H1 (cell line): ENCODE measurements at regions not wholly inside any gene's neighbourhood (a gene's known extent, or its start where the extent isn't known, plus 50 kb on each side); places are given as distances from the start of the nearest gene placed in this dataset.

Experiments
- CTCF ChIA-PET: fragments of 300-600 bp; sonication (Branson Sonifier 250); formaldehyde crosslinking; loops from one replicate; lab custom pipeline; 2021; ENCODE audit not compliant: partially characterized antibody; lab: Charles Lee
- POLR2A ChIA-PET: fragments of 300-600 bp; sonication (Branson Sonifier 250); formaldehyde crosslinking; loops from one replicate; lab custom pipeline; 2021; ENCODE audit warnings: inconsistent platforms; ENCODE audit not compliant: partially characterized antibody; lab: Charles Lee
- DNase-seq, 2 experiments: peaks; one replicate each; pipeline versions ENCODE4 v3.0.0 to v3.0.0-alpha.2; 2010 to 2022; ENCODE audit warnings: low spot score in 2 of 2, low read depth in 1 of 2, mixed read lengths in 1 of 2
- FAIRE-seq: peaks from 2 replicates; lab custom pipeline; 2011; peaks lifted over from hg19 to GRCh38; lab: Jason Lieb, UNC
- H2AFZ ChIP-seq: 2 replicates; pipeline ENCODE4 v1.8.1; 2012; ENCODE audit warnings: low read length, inconsistent platforms
- H2AK5ac ChIP-seq: 2 replicates; pipeline ENCODE4 v1.6.1; 2013; ENCODE audit warnings: low read depth, low read length
- H2BK120ac ChIP-seq: replicated peaks from 2 replicates; pipeline ENCODE3; 2013; ENCODE audit warnings: low read depth, low read length, inconsistent platforms
- H2BK12ac ChIP-seq: 2 replicates; pipeline ENCODE4 v1.6.1; 2013; ENCODE audit warnings: low read depth, low read length
- H2BK15ac ChIP-seq: 2 replicates; pipeline ENCODE4 v1.6.1; 2013; ENCODE audit warnings: low read length
- H2BK20ac ChIP-seq: 2 replicates; pipeline ENCODE4 v1.6.1; 2013; ENCODE audit warnings: low read length
- H2BK5ac ChIP-seq: 2 replicates; pipeline ENCODE4 v1.6.1; 2013; ENCODE audit warnings: low read depth, low read length
- H3K14ac ChIP-seq: 2 replicates; pipeline ENCODE4 v1.6.1; 2013; ENCODE audit warnings: inconsistent platforms; ENCODE audit not compliant: insufficient read length
- H3K18ac ChIP-seq: 2 replicates; pipeline ENCODE4 v1.6.1; 2013; ENCODE audit warnings: low read length; ENCODE audit errors: extremely low read depth
- H3K23ac ChIP-seq: 2 replicates; pipeline ENCODE4 v1.6.1; 2013; ENCODE audit warnings: inconsistent platforms; ENCODE audit not compliant: insufficient read length
- H3K23me2 ChIP-seq: 2 replicates; pipeline ENCODE4 v1.6.1; 2013; ENCODE audit warnings: low read depth, low read length
- H3K27ac ChIP-seq: 2 replicates; pipeline ENCODE4 v1.6.1; 2011; ENCODE audit warnings: low read depth, low read length, inconsistent platforms
- H3K27me3 ChIP-seq, 4 experiments: replicated peaks in 1 of 4; 1 replicate in 1 of 4; 2 replicates in 3 of 4; pipeline versions ENCODE4 v1.6.1 to v1.8.1; 2011 to 2013; ENCODE audit warnings: low read length in 3 of 4, mild to moderate bottlenecking in 3 of 4, inconsistent platforms in 2 of 4, mixed read lengths in 2 of 4, moderate library complexity in 1 of 4; ENCODE audit not compliant: control insufficient read depth in 3 of 4, insufficient read depth in 3 of 4; ENCODE audit errors: extremely low read depth in 1 of 4
- H3K36me3 ChIP-seq, 4 experiments: 2 replicates each; pipeline versions ENCODE4 v1.6.1 to v1.8.1; 2011 to 2013; ENCODE audit warnings: mild to moderate bottlenecking in 4 of 4, low read length in 3 of 4, moderate library complexity in 2 of 4, control low read depth in 1 of 4, inconsistent platforms in 1 of 4; ENCODE audit not compliant: insufficient read depth in 4 of 4, control insufficient read depth in 2 of 4
- H3K4ac ChIP-seq: replicated peaks from 2 replicates; pipeline ENCODE3; 2013; ENCODE audit warnings: low read length, low read depth, mixed read lengths, inconsistent platforms; ENCODE audit not compliant: insufficient read length
- H3K4me1 ChIP-seq, 4 experiments: replicated peaks in 1 of 4; 1 replicate in 1 of 4; 2 replicates in 3 of 4; pipeline versions ENCODE4 v1.6.1 to v1.8.1; 2011 to 2013; ENCODE audit warnings: low read length in 3 of 4, inconsistent platforms in 2 of 4, mixed read lengths in 1 of 4; ENCODE audit not compliant: insufficient read depth in 4 of 4, control insufficient read depth in 3 of 4
- H3K4me2 ChIP-seq, 2 experiments: 2 replicates each; pipeline versions ENCODE4 v1.6.1 to v1.8.1; 2011 to 2013; ENCODE audit warnings: low read depth in 2 of 2, low read length in 2 of 2, control low read depth in 1 of 2, inconsistent platforms in 1 of 2, mild to moderate bottlenecking in 1 of 2; ENCODE audit not compliant: insufficient read depth in 1 of 2
- H3K4me3 ChIP-seq, 4 experiments: fragments of 200-600, 300-600 bp in 1 of 4; sonication (generic), shearing (Covaris generic), sonication (Bioruptor Twin) in 1 of 4; 2 replicates each; pipeline versions ENCODE4 v1.5.1 to v1.8.1; 2011 to 2016; ENCODE audit warnings: low read length in 4 of 4, low read depth in 3 of 4, control low read depth in 2 of 4, inconsistent platforms in 2 of 4, mild to moderate bottlenecking in 2 of 4, mixed read lengths in 1 of 4, moderate library complexity in 1 of 4; ENCODE audit not compliant: insufficient read depth in 2 of 4; ENCODE audit errors: extremely low read depth in 1 of 4
- H3K56ac ChIP-seq: replicated peaks from 2 replicates; pipeline ENCODE3; 2013; ENCODE audit warnings: low read depth, mild to moderate bottlenecking, mixed read lengths, low read length, inconsistent platforms; ENCODE audit not compliant: insufficient read length
- H3K79me1 ChIP-seq: 2 replicates; pipeline ENCODE4 v1.6.1; 2013; ENCODE audit warnings: low read depth, low read length, control low read depth
- H3K79me2 ChIP-seq, 2 experiments: 2 replicates each; pipeline versions ENCODE4 v1.6.1 to v1.8.1; 2012 to 2013; ENCODE audit warnings: low read length in 2 of 2, mild to moderate bottlenecking in 2 of 2, inconsistent platforms in 1 of 2; ENCODE audit not compliant: insufficient read depth in 2 of 2, control insufficient read depth in 1 of 2
- H3K9ac ChIP-seq, 4 experiments: replicated peaks in 1 of 4; 1 replicate in 1 of 4; 2 replicates in 3 of 4; pipeline versions ENCODE4 v1.6.1 to v1.8.1; 2011 to 2013; ENCODE audit warnings: low read depth in 3 of 4, low read length in 3 of 4, control low read depth in 2 of 4, mild to moderate bottlenecking in 2 of 4, moderate library complexity in 2 of 4, inconsistent platforms in 1 of 4; ENCODE audit errors: extremely low read depth in 1 of 4
- H3K9me3 ChIP-seq, 2 experiments: 2 replicates each; pipeline versions ENCODE4 v1.6.1 to v1.8.1; 2012 to 2013; ENCODE audit warnings: mild to moderate bottlenecking in 2 of 2, moderate library complexity in 2 of 2, control low read depth in 1 of 2, inconsistent platforms in 1 of 2, low read depth in 1 of 2, low read length in 1 of 2, mixed read lengths in 1 of 2; ENCODE audit not compliant: insufficient read depth in 2 of 2
- H4K20me1 ChIP-seq, 2 experiments: replicated peaks in 1 of 2; 2 replicates each; pipeline versions ENCODE3 to v1.8.1; 2011 to 2013; ENCODE audit warnings: inconsistent platforms in 2 of 2, low read length in 2 of 2, mild to moderate bottlenecking in 1 of 2; ENCODE audit not compliant: insufficient read depth in 2 of 2, control insufficient read depth in 1 of 2
- H4K5ac ChIP-seq: 2 replicates; pipeline ENCODE4 v1.6.1; 2013; ENCODE audit warnings: low read length, low read depth, mixed read lengths, inconsistent platforms; ENCODE audit not compliant: insufficient read length
- H4K8ac ChIP-seq: 2 replicates; pipeline ENCODE4 v1.8.0; 2013; ENCODE audit warnings: mild to moderate bottlenecking, moderate library complexity, low read length, inconsistent platforms; ENCODE audit not compliant: insufficient read depth; ENCODE audit errors: extremely low read depth
- H4K91ac ChIP-seq: replicated peaks from 2 replicates; pipeline ENCODE3; 2013; ENCODE audit warnings: low read length, mixed read lengths, inconsistent platforms; ENCODE audit not compliant: insufficient read length
- BACH1 ChIP-seq: IDR thresholded peaks from 2 replicates; pipeline ENCODE4 v1.6.1; 2012; ENCODE audit warnings: low read length, improper control_type of control experiment
- BCL11A ChIP-seq, 2 experiments: IDR thresholded peaks; one replicate each; pipeline ENCODE4 v1.6.1; 2011; ENCODE audit warnings: low read depth in 2 of 2, low read length in 2 of 2, mild to moderate bottlenecking in 2 of 2
- JUN ChIP-seq: IDR thresholded peaks from 2 replicates; pipeline ENCODE4 v1.6.1; 2011; ENCODE audit warnings: low read depth, mild to moderate bottlenecking, improper control_type of control experiment, low read length
- KDM1A ChIP-seq: fragments of 200-600, 300-600 bp; sonication (generic); IDR thresholded peaks from 2 replicates; pipeline ENCODE4 v1.7.1; 2016; ENCODE audit warnings: mild to moderate bottlenecking, low read length, borderline replicate concordance
- KDM5A ChIP-seq: fragments of 200-600 bp; IDR thresholded peaks from 2 replicates; pipeline ENCODE4 v1.7.1; 2012; ENCODE audit warnings: mild to moderate bottlenecking, low read length, inconsistent platforms, mixed read lengths
- PHF8 ChIP-seq: fragments of 200-600 bp; sonication (generic); conservative IDR thresholded peaks from 2 replicates; pipeline ENCODE4 v1.7.1; 2012; ENCODE audit warnings: low read depth, mild to moderate bottlenecking, inconsistent platforms, low read length, moderate library complexity
- SIN3A ChIP-seq, 2 experiments: IDR thresholded peaks in 1 of 2; conservative IDR thresholded peaks in 1 of 2; 2 replicates each; pipeline ENCODE4 v1.6.1; 2011 to 2012; ENCODE audit warnings: low read length in 2 of 2, improper control_type of control experiment in 1 of 2, low read depth in 1 of 2, mild to moderate bottlenecking in 1 of 2
- TAF7 ChIP-seq: optimal IDR thresholded peaks from 2 replicates; pipeline ENCODE3; 2011; ENCODE audit warnings: low read depth, mild to moderate bottlenecking, inconsistent platforms, low read length, moderate library complexity, borderline replicate concordance
- TBP ChIP-seq: IDR thresholded peaks from 2 replicates; pipeline ENCODE4 v1.6.1; 2011; ENCODE audit warnings: low read depth, low read length, improper control_type of control experiment
- TEAD4 ChIP-seq: IDR thresholded peaks from 2 replicates; pipeline ENCODE4 v1.6.1; 2012; ENCODE audit warnings: low read depth, low read length, inconsistent platforms, mixed read lengths
- WGBS, 2 experiments: shearing (Covaris generic) in 1 of 2; methylation state at CpG; one replicate each; pipeline versions ENCODE4 v1.1.6 to v1.1.7; 2013 to 2015; ENCODE audit warnings: low lambda C conversion rate in 2 of 2, mixed read lengths in 2 of 2, inconsistent platforms in 1 of 2, low coverage in 1 of 2, missing lambda C conversion rate in 1 of 2; ENCODE audit not compliant: insufficient replicate concordance in 2 of 2, insufficient coverage in 1 of 2, insufficient read length in 1 of 2; ENCODE audit errors: extremely low coverage in 1 of 2, missing lambda C conversion rate in 1 of 2; 5-methylcytosine and 5-hydroxymethylcytosine counted together

- no peak overlapping the region for H2AK5ac ChIP-seq
- no peak overlapping the region for H2AFZ ChIP-seq
- no peak overlapping the region for H3K14ac ChIP-seq
- no peak overlapping the region for H3K4me2 ChIP-seq
- H3K56ac ChIP-seq: no peak overlapping the region
- no peak overlapping the region for H3K4me3 ChIP-seq
- no peak overlapping the region for H2BK20ac ChIP-seq
- H4K5ac ChIP-seq: no peak overlapping the region
- no peak overlapping the region for H2BK12ac ChIP-seq
- DNase-seq: no peak
- no peaks in the 10 kb centered on the region for H3K36me3 ChIP-seq
- no peak overlapping the region for H2BK5ac ChIP-seq
- H2BK120ac ChIP-seq: no peak overlapping the region
- no peak overlapping the region for H3K18ac ChIP-seq
- ChIA-PET CTCF (no interaction called here), POLR2A (no interaction called here)
- no peaks in the 10 kb centered on the region for H3K4me1 ChIP-seq
- no peaks in the 10 kb centered on the region for H3K23me2 ChIP-seq
- H3K27me3 ChIP-seq: no peaks in the 10 kb centered on the region
- H3K79me2 ChIP-seq: no peaks in the 10 kb centered on the region
- H4K8ac ChIP-seq: no peak overlapping the region
- no peak overlapping the region for H3K9ac ChIP-seq
- H2BK15ac ChIP-seq: no peak overlapping the region
- no peak overlapping the region for H4K91ac ChIP-seq
- H3K23ac ChIP-seq: no peak overlapping the region
- H4K20me1 ChIP-seq: no peaks in the 10 kb centered on the region
- H3K27ac ChIP-seq: no peak overlapping the region
- no peak for FAIRE-seq
- no peaks in the 10 kb centered on the region for H3K79me1 ChIP-seq
- no peak for TF ChIP-seq BACH1
- no peak for TF ChIP-seq KDM5A
- no peak for TF ChIP-seq TEAD4
- no peak for TF ChIP-seq KDM1A
- no peak for TF ChIP-seq TAF7
- no peak for TF ChIP-seq PHF8
- no peak for TF ChIP-seq SIN3A (conservative IDR thresholded peaks at IDR 0.05 in 1 of 2, IDR thresholded peaks at IDR 0.05 in 1 of 2; ENCODE audit: low read depth in 1 of 2, low read length in 2 of 2)
- TF ChIP-seq TBP: no peak
- TF ChIP-seq JUN: no peak
- no peak for TF ChIP-seq BCL11A (IDR thresholded peaks at IDR 0.05; ENCODE audit: low read depth in 2 of 2, low read length in 2 of 2)
- TF ChIP-seq, all 59 proteins: peak for 0
- Histone ChIP-seq H3K4ac (no peak overlapping the region), H3K9me3 (peaks cover 84 to 100% of the 10 kb centered on the region in 2 experiments)
- 88% methylated on average over 20 of the region's 21 CpGs; no CpG with 5 or more reads in 1 of the 2 experiments for WGBS, 2 experiments
Observed at GRCh38 chr22:47398921-47399790, 636.7 kb downstream of the TBC1D22A start.
